Neural progenitor cell (in vitro differentiated cells): ENCODE measurements at regions not wholly inside any gene's neighbourhood (a gene's known extent, or its start where the extent isn't known, plus 50 kb on each side); places are given as distances from the start of the nearest gene placed in this dataset.

ENCODE experiments used
- DNase-seq: peaks from one replicate; pipeline ENCODE4 v3.0.0-alpha.2; 2016; ENCODE audit warnings: low spot score
- H2AFZ ChIP-seq: fragments of 200-600 bp; sonication (generic); replicated peaks from 2 replicates; pipeline ENCODE4 v1.6.1; 2016; ENCODE audit warnings: antibody characterized with exemption
- H3F3A ChIP-seq: fragments of 200-600 bp; sonication (generic); 2 replicates; pipeline ENCODE4 v1.6.1; 2016; ENCODE audit warnings: antibody characterized with exemption, low read depth
- H3K27ac ChIP-seq: fragments of 200-600 bp; sonication (generic); 2 replicates; pipeline ENCODE4 v1.5.1; 2016; ENCODE audit warnings: mild to moderate bottlenecking
- H3K27me3 ChIP-seq: fragments of 200-600 bp; sonication (generic); 2 replicates; pipeline ENCODE4 v1.6.1; 2016; ENCODE audit warnings: mild to moderate bottlenecking, moderate library complexity
- H3K36me3 ChIP-seq: fragments of 200-600 bp; sonication (generic); 2 replicates; pipeline ENCODE4 v1.5.1; 2016
- H3K4me1 ChIP-seq: fragments of 200-600 bp; sonication (generic); 2 replicates; pipeline ENCODE4 v1.6.1; 2016; ENCODE audit warnings: mixed run types
- H3K4me2 ChIP-seq: fragments of 200-600 bp; sonication (generic); 2 replicates; pipeline ENCODE4 v1.6.1; 2016
- H3K4me3 ChIP-seq: fragments of 200-600 bp; sonication (generic); 2 replicates; pipeline ENCODE4 v1.5.1; 2016
- H3K79me2 ChIP-seq: fragments of 200-600 bp; sonication (generic); 2 replicates; pipeline ENCODE4 v1.6.1; 2016; ENCODE audit warnings: low read depth
- H3K9ac ChIP-seq: fragments of 200-600 bp; sonication (generic); 2 replicates; pipeline ENCODE4 v1.6.1; 2016
- H3K9me3 ChIP-seq: fragments of 200-600 bp; sonication (generic); 2 replicates; pipeline ENCODE4 v1.5.1; 2016; ENCODE audit warnings: low read depth
- H4K20me1 ChIP-seq: fragments of 200-600 bp; sonication (generic); 2 replicates; pipeline ENCODE4 v1.6.1; 2016; ENCODE audit warnings: low read depth
- H3K27ac Mint-ChIP-seq: 3 replicates; pipeline ENCODE4 v1.8.0; 2021; ENCODE audit warnings: mixed read lengths
- H3K27me3 Mint-ChIP-seq: 2 replicates; pipeline ENCODE4 v1.8.0; 2022; ENCODE audit warnings: low read depth, mild to moderate bottlenecking, inconsistent platforms, moderate library complexity, mixed read lengths; ENCODE audit not compliant: insufficient read depth
- H3K36me3 Mint-ChIP-seq: 3 replicates; pipeline ENCODE4 v1.8.0; 2021; ENCODE audit warnings: mixed read lengths
- H3K4me1 Mint-ChIP-seq: 3 replicates; pipeline ENCODE4 v1.8.0; 2021; ENCODE audit warnings: mixed read lengths
- H3K4me3 Mint-ChIP-seq: 3 replicates; pipeline ENCODE4 v1.8.0; 2021; ENCODE audit warnings: mild to moderate bottlenecking, moderate library complexity, mixed read lengths
- H3K9me3 Mint-ChIP-seq: 3 replicates; pipeline ENCODE4 v1.8.0; 2020; ENCODE audit warnings: mixed read lengths
- EZH2 ChIP-seq: fragments of 200-600 bp; sonication (generic); IDR thresholded peaks from 2 replicates; pipeline ENCODE4 v1.6.1; 2017; ENCODE audit warnings: antibody characterized with exemption, mild to moderate bottlenecking, moderate library complexity
- EZH2phosphoT487 ChIP-seq: fragments of 200-600 bp; sonication (generic); IDR thresholded peaks from 2 replicates; pipeline ENCODE4 v1.6.1; 2017; ENCODE audit warnings: antibody characterized with exemption
- TF ChIP-seq, protein P1 (sequence below): fragments of 200-600 bp; sonication (generic); IDR thresholded peaks from 2 replicates; pipeline ENCODE4 v1.5.1; 2017; ENCODE audit warnings: antibody characterized with exemption, mild to moderate bottlenecking

DNA sequence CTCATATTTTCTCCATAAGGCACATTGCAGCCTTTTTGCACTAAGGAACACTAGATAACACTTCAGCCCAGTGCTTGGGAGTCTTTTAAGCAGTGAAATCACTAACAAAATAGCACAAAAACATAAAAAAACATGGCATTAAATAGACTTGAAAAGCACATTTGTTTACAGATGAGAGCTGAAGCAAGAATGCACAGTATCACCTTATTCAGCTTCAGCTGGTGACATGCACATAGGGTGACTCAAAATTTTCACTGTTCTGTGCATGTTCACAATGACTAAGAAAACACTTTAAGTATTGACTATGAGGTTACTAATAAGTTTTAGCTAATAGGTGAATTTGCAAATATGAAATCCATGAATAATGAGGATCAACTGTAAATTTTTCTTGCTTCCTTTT, 293.9 kb upstream of the TARS1 start:
- Histone ChIP-seq H3F3A (no peaks in the 10 kb centered on the region), H3K9ac (no peak overlapping the region), H4K20me1 (no peaks in the 10 kb centered on the region), H3K27ac (no peak overlapping the region), H3K79me2 (no peaks in the 10 kb centered on the region), H3K4me2 (no peak overlapping the region), H3K36me3 (no peaks in the 10 kb centered on the region), H3K4me1 (no peaks in the 10 kb centered on the region), H3K9me3 (no peaks in the 10 kb centered on the region), H3K4me3 (no peak overlapping the region), H3K27me3 (no peaks in the 10 kb centered on the region), H2AFZ (no peak overlapping the region)
- H3K36me3 Mint-ChIP-seq, result no peaks in the 10 kb centered on the region
- H3K4me1 Mint-ChIP-seq, result no peaks in the 10 kb centered on the region
- H3K4me3 Mint-ChIP-seq, result no peak overlapping the region
- H3K9me3 Mint-ChIP-seq, result no peaks in the 10 kb centered on the region
- TF ChIP-seq EZH2phosphoT487 (no peak), EZH2 (no peak)
- TF ChIP-seq, protein P1, sequence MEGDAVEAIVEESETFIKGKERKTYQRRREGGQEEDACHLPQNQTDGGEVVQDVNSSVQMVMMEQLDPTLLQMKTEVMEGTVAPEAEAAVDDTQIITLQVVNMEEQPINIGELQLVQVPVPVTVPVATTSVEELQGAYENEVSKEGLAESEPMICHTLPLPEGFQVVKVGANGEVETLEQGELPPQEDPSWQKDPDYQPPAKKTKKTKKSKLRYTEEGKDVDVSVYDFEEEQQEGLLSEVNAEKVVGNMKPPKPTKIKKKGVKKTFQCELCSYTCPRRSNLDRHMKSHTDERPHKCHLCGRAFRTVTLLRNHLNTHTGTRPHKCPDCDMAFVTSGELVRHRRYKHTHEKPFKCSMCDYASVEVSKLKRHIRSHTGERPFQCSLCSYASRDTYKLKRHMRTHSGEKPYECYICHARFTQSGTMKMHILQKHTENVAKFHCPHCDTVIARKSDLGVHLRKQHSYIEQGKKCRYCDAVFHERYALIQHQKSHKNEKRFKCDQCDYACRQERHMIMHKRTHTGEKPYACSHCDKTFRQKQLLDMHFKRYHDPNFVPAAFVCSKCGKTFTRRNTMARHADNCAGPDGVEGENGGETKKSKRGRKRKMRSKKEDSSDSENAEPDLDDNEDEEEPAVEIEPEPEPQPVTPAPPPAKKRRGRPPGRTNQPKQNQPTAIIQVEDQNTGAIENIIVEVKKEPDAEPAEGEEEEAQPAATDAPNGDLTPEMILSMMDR, result no peak
- H3K27ac Mint-ChIP-seq, result no peak overlapping the region
- DNase-seq, result no peak
- H3K27me3 Mint-ChIP-seq, result no peaks in the 10 kb centered on the region

DNA sequence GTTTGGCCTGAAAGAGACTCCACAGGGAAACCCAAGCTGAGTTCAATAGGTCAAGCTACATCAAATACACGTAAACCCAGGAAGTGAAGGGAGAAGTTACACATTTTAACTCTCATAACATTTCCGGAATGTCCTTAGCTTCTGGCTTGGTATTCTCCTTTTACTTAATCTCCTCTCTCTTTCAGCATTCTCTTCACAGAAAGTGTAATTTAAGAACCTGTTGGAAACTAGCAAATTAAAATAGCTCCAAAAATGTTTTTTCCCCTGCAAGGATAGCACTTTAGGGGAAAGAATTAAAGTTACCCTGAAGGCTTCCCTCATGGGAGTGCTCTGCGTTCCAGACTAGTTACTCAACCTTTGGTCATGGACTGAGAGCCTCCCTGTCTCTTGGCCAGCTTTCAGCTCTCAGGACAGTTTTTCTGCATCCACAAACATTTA, 292.7 kb upstream of the TARS1 start:
- Histone ChIP-seq H3K4me1 (no peaks in the 10 kb centered on the region), H2AFZ (no peak overlapping the region)

DNA sequence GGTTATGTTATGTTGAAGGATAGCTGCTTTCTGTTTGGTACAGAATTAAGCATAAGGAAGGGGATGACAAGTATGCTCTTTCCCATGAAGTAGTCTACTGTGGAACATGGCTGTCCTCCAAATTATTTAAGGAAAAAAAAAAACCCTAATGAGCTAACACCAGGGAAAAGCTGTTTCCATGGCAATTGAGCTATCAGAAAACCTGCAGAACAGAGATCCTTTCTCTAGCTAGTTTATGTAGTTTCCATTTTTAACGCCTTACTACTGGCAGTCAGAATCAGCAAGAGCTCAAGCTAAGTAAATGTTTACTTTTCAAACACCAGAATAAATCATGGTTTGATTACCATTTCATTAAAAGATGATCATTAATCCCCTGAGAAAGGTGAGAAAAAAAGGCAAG, 287.4 kb upstream of the TARS1 start:
- Histone ChIP-seq H3K9me3 (no peaks in the 10 kb centered on the region), H3K4me3 (no peak overlapping the region), H3K27ac (no peak overlapping the region), H3K4me1 (no peaks in the 10 kb centered on the region), H3K9ac (no peak overlapping the region), H2AFZ (no peak overlapping the region), H3K36me3 (no peaks in the 10 kb centered on the region), H3K4me2 (no peak overlapping the region), H3K27me3 (no peaks in the 10 kb centered on the region), H3F3A (no peaks in the 10 kb centered on the region), H3K79me2 (no peaks in the 10 kb centered on the region), H4K20me1 (no peaks in the 10 kb centered on the region)
- H3K9me3 Mint-ChIP-seq, result no peaks in the 10 kb centered on the region
- H3K4me1 Mint-ChIP-seq, result peaks cover 3% of the 10 kb centered on the region
- H3K27ac Mint-ChIP-seq, result no peak overlapping the region
- no peak overlapping the region for H3K4me3 Mint-ChIP-seq
- no peak for DNase-seq
- TF ChIP-seq EZH2 (no peak), EZH2phosphoT487 (no peak)
- TF ChIP-seq, protein P1, result no peak
- no peaks in the 10 kb centered on the region for H3K27me3 Mint-ChIP-seq
- no peaks in the 10 kb centered on the region for H3K36me3 Mint-ChIP-seq

More for the DNA sequence above, 292.7 kb upstream of the TARS1 start:
- no peak overlapping the region for H3K4me2 ChIP-seq
- Mint-ChIP-seq H3K36me3 (no peaks in the 10 kb centered on the region), H3K27me3 (no peaks in the 10 kb centered on the region), H3K9me3 (no peaks in the 10 kb centered on the region), H3K27ac (no peak overlapping the region), H3K4me3 (no peak overlapping the region), H3K4me1 (no peaks in the 10 kb centered on the region)
- DNase-seq, result no peak
- no peak overlapping the region for H3K4me3 ChIP-seq
- no peaks in the 10 kb centered on the region for H3F3A ChIP-seq
- no peaks in the 10 kb centered on the region for H3K9me3 ChIP-seq
- H3K27ac ChIP-seq, result no peak overlapping the region
- no peaks in the 10 kb centered on the region for H4K20me1 ChIP-seq
- no peaks in the 10 kb centered on the region for H3K27me3 ChIP-seq
- H3K36me3 ChIP-seq, result no peaks in the 10 kb centered on the region
- no peaks in the 10 kb centered on the region for H3K79me2 ChIP-seq
- H3K9ac ChIP-seq, result no peak overlapping the region
- TF ChIP-seq EZH2phosphoT487, result no peak

DNA sequence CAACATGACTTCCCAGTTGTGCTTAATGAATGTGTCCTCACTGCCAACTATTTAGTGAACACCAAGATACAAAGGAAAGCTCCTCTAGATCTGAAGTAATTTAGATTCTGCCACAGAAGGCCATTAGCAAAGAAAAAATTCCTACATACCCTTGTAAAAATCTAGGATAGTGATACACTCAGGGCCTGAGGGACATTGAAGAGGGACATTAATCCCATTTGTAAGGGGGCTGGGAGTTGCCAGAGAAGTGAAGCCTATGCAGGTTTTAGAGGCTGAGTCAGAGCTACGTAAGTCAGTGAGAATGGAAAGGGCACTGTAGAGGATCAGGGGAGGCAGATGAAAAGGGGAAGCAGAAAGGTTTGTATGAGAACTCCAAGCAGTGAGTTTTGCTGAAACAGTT, 286.9 kb upstream of the TARS1 start:
- no peaks in the 10 kb centered on the region for H3K79me2 ChIP-seq
- no peaks in the 10 kb centered on the region for H3K27me3 Mint-ChIP-seq
- no peaks in the 10 kb centered on the region for H4K20me1 ChIP-seq
- no peaks in the 10 kb centered on the region for H3K9me3 Mint-ChIP-seq
- peaks cover 3% of the 10 kb centered on the region for H3K4me1 Mint-ChIP-seq
- no peaks in the 10 kb centered on the region for H3K9me3 ChIP-seq
- no peak overlapping the region for H3K4me3 ChIP-seq
- no peak for DNase-seq
- no peak overlapping the region for H3K9ac ChIP-seq
- H3K4me2 ChIP-seq, result no peak overlapping the region
- H2AFZ ChIP-seq, result no peak overlapping the region
- no peak overlapping the region for H3K27ac ChIP-seq
- TF ChIP-seq EZH2phosphoT487, result no peak
- TF ChIP-seq EZH2, result no peak
- TF ChIP-seq, protein P1, result no peak
- no peak overlapping the region for H3K4me3 Mint-ChIP-seq
- no peaks in the 10 kb centered on the region for H3K36me3 ChIP-seq
- no peaks in the 10 kb centered on the region for H3F3A ChIP-seq
- H3K36me3 Mint-ChIP-seq, result no peaks in the 10 kb centered on the region
- H3K27me3 ChIP-seq, result no peaks in the 10 kb centered on the region
- H3K4me1 ChIP-seq, result no peaks in the 10 kb centered on the region
- H3K27ac Mint-ChIP-seq, result no peak overlapping the region
